ENCODE measurements at regions not wholly inside any gene's neighbourhood (a gene's known extent, or its start where the extent isn't known, plus 50 kb on each side); places are given as distances from the start of the nearest gene placed in this dataset.
"Not testable (repeated sequence)": the region's sequence is repeated elsewhere in the genome, so short reads cannot be mapped to it uniquely, and the experiment has no call there.

DNA sequence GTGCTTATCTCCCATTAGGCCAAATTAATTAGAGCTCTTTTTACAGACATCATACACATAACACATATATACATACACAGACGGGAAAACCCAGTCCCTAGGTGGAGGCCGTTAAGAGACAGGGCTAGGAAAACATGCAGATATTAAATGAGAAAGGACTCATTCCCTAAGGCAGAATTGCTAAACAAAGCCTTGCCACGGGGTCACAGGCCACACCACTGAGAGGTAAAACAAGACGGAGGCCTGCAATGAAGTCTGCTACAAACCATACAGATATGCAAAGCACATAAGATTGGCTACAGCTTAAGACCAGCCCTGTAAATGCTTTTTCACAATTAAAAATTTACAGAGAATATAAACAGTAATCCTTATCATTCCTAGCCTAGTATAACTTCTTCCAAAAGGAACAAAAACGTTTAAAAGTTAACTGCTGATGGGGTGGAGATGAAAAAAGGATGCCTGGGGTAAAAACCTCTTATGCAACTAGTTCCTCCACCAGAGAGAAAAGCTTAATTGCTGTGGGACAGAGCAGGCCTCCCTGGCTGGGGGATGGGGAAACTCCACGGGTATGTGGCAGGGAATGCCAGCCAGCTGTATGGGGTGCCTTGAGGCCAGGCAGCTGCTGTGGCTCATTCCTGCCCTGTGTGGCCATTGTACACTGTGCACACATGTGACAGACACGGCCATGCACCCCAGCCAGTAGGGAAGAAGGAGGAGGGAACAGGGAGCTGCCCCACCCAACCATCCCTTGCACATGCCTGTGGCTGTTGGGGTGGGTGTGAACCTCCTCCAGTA is 481.4 kb upstream of the LMCD1 start:
- no peak for TF ChIP-seq CTCF (IDR thresholded peaks at IDR 0.05; ENCODE audit: low read depth, low read length)
- no peak overlapping the region for H3K4me3 ChIP-seq (ENCODE audit: low read depth, low read length)

DNA sequence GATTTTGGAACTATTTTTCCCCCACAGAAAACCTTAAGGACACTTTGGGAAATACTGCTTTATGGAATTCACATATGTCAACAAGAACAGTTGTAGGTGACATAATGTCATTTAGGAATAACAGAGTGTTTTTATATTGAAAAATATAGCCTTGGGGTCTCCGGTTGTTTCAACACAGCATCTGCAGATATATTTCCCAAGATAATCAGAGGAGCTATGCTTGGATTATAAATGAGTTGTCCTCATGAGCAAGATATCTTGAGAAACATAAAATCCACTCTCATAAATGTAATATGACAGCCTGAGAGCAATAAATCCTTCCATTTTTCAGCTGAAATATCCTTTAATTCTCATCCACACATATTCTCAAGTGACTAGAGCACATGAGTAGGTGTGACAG is 473.7 kb upstream of the LMCD1 start:
- TF ChIP-seq CTCF (IDR thresholded peaks at IDR 0.05; ENCODE audit: low read depth, low read length), result no peak
- H3K4me3 ChIP-seq (ENCODE audit: low read depth, low read length), result no peak overlapping the region

DNA sequence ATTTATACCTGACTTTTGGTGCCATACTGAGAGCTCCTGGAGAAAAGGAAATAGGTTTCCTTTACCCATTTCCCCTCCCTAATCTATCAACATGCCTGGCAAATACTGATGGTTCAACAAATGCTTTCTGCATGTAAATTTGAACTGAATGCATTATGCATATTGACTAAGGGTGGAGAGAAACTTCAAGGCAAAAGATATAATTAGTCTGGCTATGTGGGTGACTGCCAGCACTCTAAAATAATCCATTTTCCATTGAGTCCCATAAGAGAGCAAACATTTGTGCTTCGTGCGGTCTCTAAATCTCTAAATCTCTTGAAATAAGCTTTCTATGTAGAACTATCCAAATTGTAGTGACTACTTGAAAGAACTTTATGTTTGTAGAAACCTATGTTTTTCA is 451.3 kb upstream of the LMCD1 start:
- no peak overlapping the region for H3K4me3 ChIP-seq (ENCODE audit: low read depth, low read length)
- TF ChIP-seq CTCF (IDR thresholded peaks at IDR 0.05; ENCODE audit: low read depth, low read length), result no peak

DNA sequence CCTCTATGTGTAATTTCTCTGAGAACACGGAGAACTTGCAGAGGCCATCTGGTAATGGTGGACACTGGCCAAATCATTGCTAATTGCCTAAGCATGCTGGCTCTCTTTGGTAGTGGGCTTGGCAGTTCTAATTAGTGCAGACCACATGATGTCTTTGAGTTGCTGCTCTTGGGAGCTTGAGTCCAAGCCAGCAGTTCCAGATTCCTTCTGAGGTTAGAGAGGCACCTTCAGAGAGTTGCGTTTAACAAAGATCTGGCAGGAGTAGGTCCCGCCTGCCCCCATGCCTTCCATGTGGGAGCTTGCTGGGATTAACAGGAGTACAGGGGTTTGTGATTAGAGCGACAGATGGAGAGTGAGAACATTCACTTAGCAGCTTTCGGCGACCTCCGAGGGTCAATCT is 449.0 kb upstream of the LMCD1 start:
- no peak overlapping the region for H3K4me3 ChIP-seq (ENCODE audit: low read depth, low read length)

DNA sequence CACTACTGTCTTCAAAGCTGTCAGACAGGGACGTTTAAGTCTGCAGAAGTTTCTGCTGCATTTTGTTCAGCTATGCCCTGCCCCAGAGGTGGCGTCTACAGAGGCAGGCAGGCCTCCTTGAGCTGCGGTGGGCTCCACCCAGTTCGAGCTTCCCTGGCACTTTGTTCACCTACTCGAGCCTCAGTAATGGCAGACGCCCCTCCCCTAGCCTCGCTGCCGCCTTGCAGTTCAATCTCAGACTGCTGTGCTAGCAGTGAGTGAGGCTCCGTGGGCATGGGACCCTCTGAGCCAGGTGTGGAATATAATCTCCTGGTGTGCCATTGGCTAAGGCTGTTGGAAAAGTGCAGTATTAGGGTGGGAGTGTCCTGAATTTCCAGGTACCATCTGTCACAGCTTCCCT is 433.5 kb upstream of the LMCD1 start:
- H3K4me3 ChIP-seq (ENCODE audit: low read depth, low read length), result not testable (repeated sequence)

More for the DNA sequence above, 449.0 kb upstream of the LMCD1 start:
- TF ChIP-seq CTCF (IDR thresholded peaks at IDR 0.05; ENCODE audit: low read depth, low read length), result no peak

DNA sequence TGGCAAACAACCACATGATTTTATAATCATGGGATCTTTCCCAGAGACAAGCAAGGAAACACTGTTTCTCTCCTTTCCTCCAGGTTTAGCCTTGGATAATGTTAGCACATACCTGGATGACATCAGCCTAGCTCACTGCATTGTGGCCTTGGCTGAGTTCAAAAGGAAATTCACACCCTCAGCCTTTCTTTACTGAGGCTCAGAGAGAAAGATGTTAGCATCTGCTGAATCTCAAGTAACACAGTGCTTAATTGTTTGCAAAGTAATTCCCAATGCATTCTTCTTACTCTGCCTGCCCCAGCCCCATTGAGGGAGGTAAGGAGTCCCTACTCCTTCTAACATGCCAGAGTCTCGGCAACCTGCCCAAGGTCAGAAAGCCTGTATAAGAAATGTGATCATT is 432.2 kb upstream of the LMCD1 start:
- H3K4me3 ChIP-seq (ENCODE audit: low read depth, low read length), result no peak overlapping the region
- TF ChIP-seq CTCF (IDR thresholded peaks at IDR 0.05; ENCODE audit: low read depth, low read length), result no peak

GRCh38 chr3:8070011-8070410 is 431.6 kb upstream of the LMCD1 start:
- H3K4me3 ChIP-seq (ENCODE audit: low read depth, low read length), result no peak overlapping the region
- no peak for TF ChIP-seq CTCF (IDR thresholded peaks at IDR 0.05; ENCODE audit: low read depth, low read length)

GRCh38 chr3:8074740-8075139 is 426.9 kb upstream of the LMCD1 start:
- H3K4me3 ChIP-seq (ENCODE audit: low read depth, low read length), result not testable (repeated sequence)
